GM18499 (cell line): ENCODE measurements at regions not wholly inside any gene's neighbourhood (a gene's known extent, or its start where the extent isn't known, plus 50 kb on each side); places are given as distances from the start of the nearest gene placed in this dataset.

Experiments used
- ATAC-seq: cut with Tn5 transposase; IDR thresholded peaks from one replicate; pipeline ENCODE4 v1.9.1; 2021; ENCODE audit warnings: moderate number of reproducible peaks; ENCODE audit not compliant: insufficient read depth, unreplicated experiment

GRCh38 chrX:51954592-51954991, 61.2 kb downstream of the MAGED1 start:
- no peak for ATAC-seq

- peak; percentile 97 for ATAC-seq
Measured at GRCh38 chrX:51955200-51955599, 61.8 kb downstream of the MAGED1 start.

GRCh38 chrX:51956441-51956840, 63.0 kb downstream of the MAGED1 start:
- ATAC-seq = no peak

- no peak for ATAC-seq
Measured at GRCh38 chrX:51975360-51975759, 81.9 kb downstream of the MAGED1 start.

GRCh38 chrX:51975811-51976210, 82.4 kb downstream of the MAGED1 start:
- no peak for ATAC-seq

- no peak for ATAC-seq
Measured at GRCh38 chrX:51976503-51976902, 83.1 kb downstream of the MAGED1 start.
